HG03066 (cell line): ENCODE measurements at regions not wholly inside any gene's neighbourhood (a gene's known extent, or its start where the extent isn't known, plus 50 kb on each side); places are given as distances from the start of the nearest gene placed in this dataset.

Experiments
- ATAC-seq: cut with Tn5 transposase; IDR thresholded peaks from one replicate; pipeline ENCODE4 v1.9.1; 2021; ENCODE audit warnings: low read depth; ENCODE audit not compliant: unreplicated experiment

DNA sequence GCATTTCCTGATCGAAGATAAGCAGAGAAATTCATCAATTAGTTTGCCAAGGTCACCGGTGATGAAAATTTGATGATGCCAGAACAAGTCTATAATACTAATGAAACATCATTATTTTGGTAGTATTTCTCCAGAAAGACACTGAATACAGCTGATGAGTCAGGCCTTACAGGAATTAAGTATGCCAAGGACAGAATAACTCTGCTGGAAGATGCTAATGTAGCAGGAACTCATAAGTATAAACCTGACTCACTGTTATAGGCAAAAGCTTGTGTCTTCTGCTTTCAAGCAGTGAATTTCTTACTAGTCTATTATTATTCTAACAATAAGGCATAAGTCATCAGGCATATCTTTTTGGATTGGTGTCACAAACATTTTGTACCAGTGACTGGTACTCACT is 1825.1 kb upstream of the IGFBP7 start:
- ATAC-seq, result no peak

DNA sequence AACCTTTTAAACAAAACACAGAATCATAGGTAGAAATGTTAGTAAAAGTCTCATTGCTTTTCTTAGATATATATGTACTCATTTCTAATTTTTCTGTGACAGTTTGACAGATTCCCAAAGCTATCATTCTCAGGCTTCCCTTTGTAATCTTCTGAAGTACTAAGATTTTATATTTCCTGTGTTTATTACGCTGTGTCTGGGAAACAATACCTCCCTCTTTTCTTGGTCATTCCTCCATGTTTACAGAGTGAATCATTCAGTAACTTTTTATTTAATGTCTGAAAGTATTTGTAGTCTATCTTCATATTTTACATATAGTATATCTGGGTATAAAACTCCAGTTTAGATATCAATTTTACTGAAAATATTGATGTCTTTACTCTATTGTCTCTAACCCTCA is 1826.3 kb upstream of the IGFBP7 start:
- no peak for ATAC-seq

DNA sequence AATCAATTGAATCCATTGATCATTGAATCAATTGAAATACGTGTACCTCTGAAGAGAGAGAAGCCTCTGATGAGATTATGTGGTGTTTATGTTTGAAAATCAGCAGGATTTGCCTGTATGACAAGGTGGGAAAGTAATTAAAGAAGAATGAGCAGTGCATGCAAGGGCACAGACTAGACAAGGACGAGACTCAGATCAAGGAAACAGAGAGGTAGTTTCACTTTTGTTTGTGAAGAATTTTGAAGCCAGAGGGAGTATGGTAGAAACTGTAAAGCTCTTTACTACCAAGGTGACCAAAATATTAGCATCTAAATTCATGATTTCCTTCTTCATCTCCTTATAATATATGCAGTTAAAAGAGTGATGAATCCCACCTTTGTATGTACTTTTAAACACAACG is 1830.0 kb upstream of the IGFBP7 start:
- ATAC-seq, result no peak

DNA sequence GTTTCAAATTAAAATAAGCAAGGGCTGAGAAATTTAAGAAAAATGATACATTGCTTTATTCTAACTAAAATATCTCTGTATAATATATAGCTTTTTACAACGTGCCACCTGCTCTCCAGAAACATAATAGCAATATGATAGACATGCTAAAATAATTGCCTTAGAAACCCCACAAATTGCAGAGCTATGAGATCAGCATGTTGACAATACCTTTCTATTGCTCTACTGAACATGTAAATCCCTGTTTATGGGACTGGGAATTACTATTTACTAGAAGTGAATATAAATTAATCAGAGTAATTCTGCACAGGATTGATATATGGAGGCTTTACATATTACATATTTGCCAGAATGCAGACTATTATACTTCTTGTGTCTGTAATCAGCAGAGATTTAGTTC is 1831.1 kb upstream of the IGFBP7 start:
- no peak for ATAC-seq

DNA sequence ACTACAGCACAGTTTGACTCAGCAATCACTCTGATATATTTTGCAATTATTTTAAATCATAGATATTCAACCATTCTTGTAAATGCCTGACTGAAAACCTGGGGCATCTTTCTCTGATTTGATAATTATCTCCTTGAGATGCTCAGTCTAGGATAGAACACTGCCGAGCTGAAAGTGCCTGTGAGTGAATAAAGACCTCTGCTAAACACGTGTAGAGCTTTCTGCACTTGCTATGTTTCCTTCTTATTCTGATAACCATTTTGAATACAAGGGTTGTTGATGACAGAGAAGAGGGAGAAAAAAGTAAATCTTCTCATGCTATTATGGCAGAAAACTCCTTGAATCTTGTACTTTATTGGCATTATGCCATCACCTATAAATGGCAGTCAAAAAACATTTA is 1843.4 kb upstream of the IGFBP7 start:
- no peak for ATAC-seq

DNA sequence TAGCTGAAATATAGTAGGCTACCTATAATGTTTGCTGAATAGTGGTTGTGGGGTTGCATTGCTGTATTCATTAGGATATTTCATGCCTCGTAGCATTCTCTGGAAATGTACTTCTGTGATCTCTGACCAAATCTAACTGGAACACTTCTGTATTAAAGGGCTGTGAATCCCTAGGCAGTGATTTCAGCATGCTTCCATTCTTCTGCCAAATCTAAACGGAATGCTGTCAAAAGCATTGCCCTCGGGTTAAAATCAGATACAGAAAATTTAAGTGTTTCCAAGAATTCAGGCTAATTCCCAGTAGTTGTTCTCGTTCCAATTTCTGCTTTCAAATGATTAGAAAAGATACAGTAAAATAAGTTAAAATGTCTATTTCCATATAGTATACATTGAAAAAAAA is 1847.5 kb upstream of the IGFBP7 start:
- no peak for ATAC-seq

DNA sequence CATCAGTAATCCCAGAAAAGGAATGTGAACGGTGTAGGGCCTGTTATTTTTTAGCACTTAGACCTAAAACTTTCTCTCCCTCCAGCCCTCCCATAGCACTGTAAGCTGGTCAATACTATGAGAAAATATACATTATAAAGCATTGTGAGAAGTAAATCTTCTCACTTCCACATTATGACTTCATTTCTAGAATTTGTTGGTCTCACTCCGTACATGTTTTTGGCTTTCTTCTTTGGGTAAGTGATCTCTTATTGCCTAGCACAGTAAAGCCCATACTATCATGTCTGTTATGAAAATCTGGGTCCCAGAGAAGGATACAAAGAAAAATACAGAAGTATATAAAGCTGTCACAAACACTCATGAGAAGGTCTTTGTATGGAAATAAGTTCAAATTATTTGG is 1851.1 kb upstream of the IGFBP7 start:
- ATAC-seq, result no peak

DNA sequence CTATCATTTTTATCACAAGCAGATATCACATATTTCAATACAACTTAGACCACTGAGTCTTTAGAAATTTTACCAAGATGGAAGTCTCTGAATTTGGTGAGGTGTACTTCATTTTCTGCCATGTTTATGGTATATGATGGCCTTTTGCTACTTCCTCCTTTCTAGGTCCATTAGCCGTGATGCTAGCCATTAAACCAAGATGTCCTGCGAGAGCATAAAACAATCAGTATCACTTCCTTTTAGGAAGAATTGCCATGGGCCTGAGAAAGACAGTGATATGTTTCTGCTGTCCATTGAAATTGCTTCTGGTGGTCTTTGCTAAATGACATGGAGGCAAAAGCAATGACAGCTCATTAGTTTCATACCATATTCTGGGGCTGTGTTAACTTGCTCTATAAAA is 1851.7 kb upstream of the IGFBP7 start:
- ATAC-seq, result no peak

DNA sequence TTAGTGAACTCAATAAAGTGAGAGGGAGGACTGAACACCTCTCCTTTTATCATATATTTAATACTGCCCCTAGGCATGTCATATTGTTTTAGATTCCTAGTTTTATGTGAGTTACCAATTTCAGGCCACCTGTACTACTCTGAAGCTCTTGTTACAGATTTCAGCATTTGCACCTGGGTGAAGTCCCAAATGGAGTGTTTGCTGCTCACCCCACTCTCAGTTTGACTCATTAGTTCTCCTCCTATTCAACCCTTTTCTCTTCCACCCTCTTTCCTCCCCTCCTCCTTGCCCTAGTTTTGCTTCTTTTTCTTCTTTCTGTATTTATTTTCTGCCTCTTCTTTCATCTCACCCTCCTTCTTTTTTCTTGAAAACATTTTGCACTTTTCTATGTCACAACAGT is 1852.2 kb upstream of the IGFBP7 start:
- ATAC-seq, result no peak

DNA sequence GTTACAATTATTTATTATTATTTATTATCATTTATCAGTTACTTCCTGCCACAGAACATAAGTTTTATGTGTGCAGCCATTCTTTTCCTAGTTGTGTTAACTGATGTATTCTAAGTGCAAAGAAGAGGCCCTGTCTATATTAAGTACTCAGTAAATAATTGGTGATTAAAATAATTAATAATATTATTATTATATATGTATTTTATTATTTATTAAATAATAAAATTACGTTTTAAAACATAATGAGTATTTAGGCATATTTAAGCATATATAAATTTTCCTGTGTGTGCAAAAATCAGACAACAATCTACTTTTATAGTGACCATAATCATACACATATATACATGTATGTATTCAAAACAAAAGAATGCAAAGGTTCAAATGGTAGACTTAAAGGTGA is 1871.6 kb upstream of the IGFBP7 start:
- no peak for ATAC-seq

DNA sequence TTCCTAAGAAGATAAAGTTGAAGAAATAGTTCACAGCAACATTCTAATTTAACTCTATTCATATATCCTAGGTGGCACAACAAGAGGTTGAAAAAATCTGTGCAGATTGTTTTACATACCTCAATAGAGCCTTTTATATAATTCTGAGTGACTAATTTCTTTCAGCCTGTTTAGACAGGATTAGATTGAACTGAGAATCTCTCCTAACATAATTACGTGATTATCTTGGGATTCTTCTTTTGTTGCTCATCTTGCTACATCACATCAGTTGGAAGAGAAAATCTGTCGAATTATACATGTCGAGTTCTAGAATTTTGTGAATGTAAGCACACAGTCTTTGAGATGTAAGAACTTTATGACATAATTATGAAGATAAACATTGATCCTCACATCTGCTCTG is 1873.7 kb upstream of the IGFBP7 start:
- ATAC-seq, result no peak

DNA sequence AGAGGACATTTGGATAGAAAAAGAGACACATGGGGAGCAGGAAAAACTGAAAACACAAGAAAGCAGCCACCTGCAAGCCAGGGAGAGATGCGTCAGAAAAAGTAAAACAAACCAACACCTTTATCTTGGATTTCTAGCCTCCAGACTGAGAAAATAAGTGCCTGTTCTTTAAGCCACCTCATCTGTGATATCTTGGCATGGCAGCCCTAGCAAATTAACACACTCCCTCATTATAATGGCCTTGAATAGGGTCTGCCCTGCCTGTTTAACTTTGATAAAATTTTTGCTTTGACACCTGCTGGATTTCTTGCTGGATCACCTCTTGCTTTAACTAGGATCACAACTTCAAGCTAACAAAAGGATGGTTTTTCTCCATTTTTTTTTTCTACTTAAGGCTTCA is 1892.0 kb upstream of the IGFBP7 start:
- no peak for ATAC-seq

DNA sequence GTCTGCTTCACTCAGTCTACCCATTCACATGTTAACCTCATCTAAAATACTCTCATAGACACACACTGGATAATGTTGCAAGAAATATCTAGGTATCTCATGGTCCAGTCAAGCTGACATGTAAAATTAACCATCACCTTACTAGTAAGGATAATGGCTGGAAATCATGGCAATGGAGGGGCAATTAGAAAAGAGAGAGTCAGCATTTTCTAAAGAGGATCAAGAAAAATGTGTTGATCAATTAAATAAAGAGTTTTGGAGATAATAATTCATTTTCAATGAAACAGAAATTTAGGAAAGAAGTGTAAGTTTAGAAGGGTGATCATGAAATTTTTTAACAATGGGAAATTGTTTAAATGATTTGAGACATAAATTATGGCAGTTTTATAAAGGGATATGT is 1914.1 kb upstream of the IGFBP7 start:
- ATAC-seq, result no peak

DNA sequence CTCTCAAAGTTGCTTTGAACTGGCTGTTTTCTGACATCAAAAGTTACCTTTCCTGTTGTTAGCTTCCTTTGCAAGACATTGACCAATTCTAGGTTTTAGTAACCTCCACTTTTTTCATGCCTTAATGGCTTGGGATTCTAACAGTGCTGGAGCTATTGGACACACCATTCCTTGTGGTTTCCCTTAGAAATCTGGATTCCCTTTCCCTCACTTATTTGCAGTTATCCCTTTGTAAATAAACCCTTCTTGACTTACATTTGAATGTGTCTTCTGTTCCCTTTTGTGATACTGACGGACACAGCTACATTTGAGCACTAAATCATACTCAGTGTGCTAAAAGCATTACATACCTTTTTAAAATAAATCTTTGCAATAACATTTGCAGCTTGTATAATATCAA is 1927.6 kb upstream of the IGFBP7 start:
- no peak for ATAC-seq

DNA sequence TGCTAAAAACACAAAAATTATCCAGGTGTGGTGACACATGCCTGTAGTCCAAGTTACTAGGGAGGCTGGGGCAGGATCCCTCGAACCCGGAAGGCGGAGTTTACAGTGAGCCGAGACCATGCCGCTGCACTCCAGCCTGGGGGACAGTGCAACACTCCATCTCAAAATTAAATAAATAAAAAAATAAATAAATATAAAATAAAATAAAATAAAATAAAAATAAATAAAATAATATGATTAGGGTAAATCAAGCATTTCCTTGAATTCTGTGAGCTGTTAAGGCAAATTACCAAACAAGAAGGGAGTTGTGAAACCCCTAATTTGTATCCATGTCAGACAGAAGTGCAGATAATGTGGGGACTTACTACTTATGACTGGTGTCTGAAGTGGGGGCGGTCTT is 1928.9 kb upstream of the IGFBP7 start:
- ATAC-seq, result no peak

DNA sequence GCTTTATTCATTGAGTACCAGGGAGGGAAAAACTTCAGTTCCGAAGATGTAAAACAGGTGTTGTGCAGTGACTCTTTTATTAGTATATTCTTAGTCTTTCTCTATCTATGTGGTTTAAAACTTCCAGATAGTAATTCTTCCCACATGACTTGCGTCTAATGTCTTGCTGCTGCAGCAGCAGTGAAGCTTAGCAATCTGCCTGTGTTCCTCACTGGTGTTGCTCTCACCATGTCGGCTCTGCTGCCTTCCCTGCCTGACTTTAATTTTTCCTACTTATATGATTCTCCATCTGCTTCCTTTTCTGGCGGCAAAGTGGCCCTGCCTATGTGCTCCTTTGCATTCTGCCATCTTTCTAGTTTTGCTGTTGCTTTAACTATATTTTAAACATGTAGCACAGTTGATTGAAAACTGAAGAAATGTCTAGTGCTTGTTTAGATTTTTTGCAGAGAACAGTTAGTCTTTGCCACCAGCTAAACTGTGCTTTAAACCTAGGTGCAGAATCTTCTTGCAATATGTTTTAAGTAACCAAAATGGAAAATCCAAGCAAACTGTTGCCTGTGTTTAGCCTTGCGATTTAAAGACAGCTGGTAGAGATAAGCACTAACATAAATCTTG is 1934.2 kb upstream of the IGFBP7 start:
- no peak for ATAC-seq

DNA sequence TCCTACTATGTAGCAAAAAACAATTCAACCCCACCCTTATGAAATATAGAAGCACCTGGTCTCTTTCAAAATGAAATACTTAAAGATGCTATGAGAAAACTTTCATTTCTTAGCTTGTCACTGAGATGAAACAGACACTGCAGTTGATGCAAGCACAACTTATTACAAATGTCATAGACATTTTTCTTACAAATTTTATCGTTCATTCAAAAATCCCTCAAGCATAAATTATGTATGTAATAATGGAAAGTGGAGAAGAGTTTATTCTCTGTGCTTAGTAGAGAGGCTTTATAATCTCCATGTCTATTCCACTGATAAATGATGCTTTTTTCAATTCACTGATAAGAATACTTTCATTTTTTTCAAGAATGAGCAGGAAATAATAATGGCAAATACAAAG is 1943.9 kb upstream of the IGFBP7 start:
- ATAC-seq, result no peak

DNA sequence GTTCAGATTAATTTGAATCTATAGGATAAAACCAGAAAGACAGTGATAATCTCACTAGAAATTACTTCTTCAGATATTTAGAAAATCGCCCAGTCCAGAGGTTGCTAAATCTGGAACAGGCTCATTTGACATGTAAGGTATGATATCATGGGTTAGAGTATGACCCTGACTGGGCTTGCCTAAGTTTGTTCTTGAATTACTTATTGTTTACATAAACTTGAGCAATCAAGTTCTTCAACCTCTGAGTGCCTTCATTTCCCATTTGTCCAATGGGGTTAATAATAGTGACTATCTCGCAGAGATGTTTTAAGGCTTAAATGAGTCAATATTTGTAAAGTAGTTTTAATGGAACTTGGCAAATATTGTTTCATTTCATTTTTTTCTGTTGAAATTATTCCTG is 1947.6 kb upstream of the IGFBP7 start:
- ATAC-seq, result no peak

DNA sequence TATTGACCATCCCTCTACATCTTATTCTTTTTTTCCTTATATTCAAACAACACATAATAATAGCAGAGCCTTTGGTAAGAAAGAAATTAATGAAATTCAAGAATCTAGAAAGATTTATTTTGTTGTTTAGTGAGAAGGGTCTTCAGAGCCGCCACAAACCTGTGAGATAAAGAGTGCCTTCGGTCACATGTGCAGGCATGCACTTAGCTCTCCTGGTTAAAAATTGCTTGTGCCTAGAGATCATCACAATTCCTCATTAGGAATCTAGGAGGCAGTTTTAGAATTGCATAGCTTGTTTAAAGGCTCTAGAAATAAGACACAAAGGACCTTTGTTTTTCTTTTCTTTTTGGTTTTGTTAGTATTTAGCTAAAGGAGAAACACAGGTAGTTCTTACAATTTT is 1948.4 kb upstream of the IGFBP7 start:
- ATAC-seq, result no peak

DNA sequence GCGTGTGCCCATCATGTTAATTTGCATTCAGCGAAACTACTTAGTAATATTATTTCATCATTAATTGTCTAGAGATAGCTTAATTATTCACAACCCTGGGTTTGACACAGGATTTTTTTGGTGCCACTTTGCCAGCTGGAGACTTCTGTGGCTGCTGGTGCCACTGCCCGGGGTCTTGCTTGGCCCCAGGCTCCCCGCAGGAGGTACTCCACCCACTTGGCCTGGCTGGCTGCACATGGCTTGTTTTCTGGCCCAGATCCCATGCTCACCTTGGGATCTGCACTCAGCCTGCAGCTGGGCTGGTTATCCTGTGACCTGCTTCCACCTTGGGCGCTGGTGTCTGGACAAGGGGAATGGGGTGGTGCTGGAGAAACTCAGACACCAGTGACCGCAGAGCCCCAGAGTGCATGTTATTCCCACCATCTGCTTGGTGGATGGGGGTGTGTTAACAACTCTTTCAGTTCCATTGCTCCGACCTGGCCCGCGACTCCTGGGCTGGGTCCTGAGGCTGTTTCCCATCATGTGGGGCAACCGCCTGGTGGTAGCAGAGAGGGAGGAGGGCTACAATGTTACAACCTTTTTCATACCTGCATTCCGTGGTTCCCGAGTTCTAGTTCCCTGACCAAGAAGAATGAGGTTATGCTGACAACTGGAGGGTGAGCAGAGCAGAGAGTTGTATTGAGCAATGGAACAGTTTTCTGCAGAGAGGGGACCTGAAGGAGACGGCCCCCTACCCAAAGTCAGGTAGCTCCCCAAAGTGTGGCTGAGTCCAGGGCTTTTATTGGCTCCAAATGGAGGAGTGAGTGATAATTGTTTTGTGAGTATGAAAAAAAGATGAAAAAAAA is 1950.0 kb upstream of the IGFBP7 start:
- no peak for ATAC-seq

DNA sequence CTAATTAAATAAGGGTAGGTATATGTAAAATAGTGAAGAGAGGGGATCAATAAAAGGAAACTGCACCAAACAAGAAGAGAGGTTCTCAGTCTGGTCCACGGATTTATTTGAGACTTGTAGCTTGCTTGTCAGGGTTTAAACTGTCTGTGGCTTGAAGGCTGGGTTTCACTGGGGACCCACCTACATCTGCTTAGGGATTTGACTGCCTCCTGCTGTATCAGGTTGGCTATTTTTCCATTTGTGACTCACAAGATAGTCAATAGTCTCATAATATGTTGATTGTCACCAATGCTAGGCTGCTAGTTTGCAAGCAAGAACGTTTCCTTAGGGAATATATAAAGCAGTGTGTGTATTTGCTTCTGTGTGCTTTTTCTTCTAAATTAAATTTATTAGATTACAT is 1950.7 kb upstream of the IGFBP7 start:
- no peak for ATAC-seq

DNA sequence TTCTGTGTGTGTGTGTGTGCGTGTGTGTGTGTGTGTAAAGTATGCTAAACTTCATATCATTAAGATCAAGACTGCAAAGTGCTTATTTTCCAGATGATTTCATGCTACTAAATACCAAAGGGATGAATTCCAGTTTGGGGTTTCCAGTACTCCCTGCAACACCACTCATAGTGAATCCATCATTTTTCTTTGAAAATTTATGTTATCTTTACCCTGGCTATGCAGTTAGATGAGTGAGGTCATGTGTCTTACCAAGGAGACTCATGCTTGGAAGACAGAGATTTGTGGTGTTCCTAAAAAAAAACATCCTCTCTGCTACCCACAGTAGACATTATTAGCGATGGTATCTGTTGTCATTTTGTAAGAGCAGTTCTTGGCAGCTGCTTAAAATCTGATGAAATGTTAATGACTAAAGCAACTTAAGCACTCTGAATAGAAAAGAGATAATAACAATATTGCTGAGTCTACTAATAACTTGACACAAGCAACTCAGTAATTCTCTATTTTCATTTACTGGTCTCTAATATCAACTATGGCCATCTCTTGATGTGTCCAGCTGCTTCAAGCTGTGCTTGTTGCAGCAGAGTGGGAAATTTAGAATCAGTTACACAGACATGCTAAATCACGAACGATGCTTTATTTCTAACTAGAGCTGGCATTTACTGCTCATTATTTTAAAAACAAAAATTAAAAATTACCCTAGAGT is 1953.0 kb upstream of the IGFBP7 start:
- ATAC-seq, result no peak
